ENCODE measurements at regions not wholly inside any gene's neighbourhood (a gene's known extent, or its start where the extent isn't known, plus 50 kb on each side); places are given as distances from the start of the nearest gene placed in this dataset.

GRCh38 chr4:53821179-53821851 is 230.0 kb upstream of the LNX1 start:
- no peak overlapping the region for H3K4me2 ChIP-seq (ENCODE audit: low read length)
- no peak overlapping the region for H3K27ac ChIP-seq (ENCODE audit: low read length)
- no peaks in the 10 kb centered on the region for H3K36me3 ChIP-seq (ENCODE audit: insufficient read depth, low read length)
- H3K4me3 ChIP-seq (ENCODE audit: low read length): no peak overlapping the region
- H3K9ac ChIP-seq (ENCODE audit: low read length): no peak overlapping the region
- H3K27me3 ChIP-seq (ENCODE audit: insufficient read depth, low read depth, low read length): no peaks in the 10 kb centered on the region
- H4K20me1 ChIP-seq (ENCODE audit: insufficient read depth): no peaks in the 10 kb centered on the region
- no peak overlapping the region for H2AFZ ChIP-seq (ENCODE audit: low read depth, low read length)
- no peaks in the 10 kb centered on the region for H3K79me2 ChIP-seq (replicated peaks; ENCODE audit: insufficient read depth, low read length)
- TF ChIP-seq EP300 (conservative IDR thresholded peaks at IDR 0.05; ENCODE audit: poor library complexity, severe bottlenecking) (no peak), REST (IDR thresholded peaks at IDR 0.05; ENCODE audit: borderline replicate concordance) (no peak), POLR2AphosphoS5 (IDR thresholded peaks at IDR 0.05) (no peak), CTCF (IDR thresholded peaks at IDR 0.05; ENCODE audit: poor library complexity, severe bottlenecking) (no peak), MXI1 (conservative IDR thresholded peaks at IDR 0.05; ENCODE audit: poor library complexity, severe bottlenecking) (no peak), TAF1 (IDR thresholded peaks at IDR 0.05; ENCODE audit: low read depth) (no peak), EZH2 (IDR thresholded peaks at IDR 0.05; ENCODE audit: borderline replicate concordance, insufficient read depth, low read length, poor library complexity, severe bottlenecking) (no peak), RAD21 (conservative IDR thresholded peaks at IDR 0.05) (no peak), SMC3 (conservative IDR thresholded peaks at IDR 0.05; ENCODE audit: poor library complexity) (no peak)
- H3K9me2 ChIP-seq (ENCODE audit: insufficient read depth, low read length): no peaks in the 10 kb centered on the region
- H3K9me3 ChIP-seq (ENCODE audit: low read length): no peaks in the 10 kb centered on the region
- no peaks in the 10 kb centered on the region for H3F3A ChIP-seq (ENCODE audit: insufficient read depth, low read length, poor library complexity, severe bottlenecking)

GRCh38 chr4:53818104-53818503 is 226.8 kb upstream of the LNX1 start:
- Histone ChIP-seq H3K9me3 (ENCODE audit: low read length) (no peaks in the 10 kb centered on the region), H3K27ac (ENCODE audit: low read length) (no peak overlapping the region), H3K4me3 (ENCODE audit: low read length) (no peak overlapping the region), H2AFZ (ENCODE audit: low read depth, low read length) (no peak overlapping the region), H3K4me2 (ENCODE audit: low read length) (no peak overlapping the region), H3K36me3 (ENCODE audit: insufficient read depth, low read length) (no peaks in the 10 kb centered on the region), H3K79me2 (replicated peaks; ENCODE audit: insufficient read depth, low read length) (no peaks in the 10 kb centered on the region), H3K9ac (ENCODE audit: low read length) (no peak overlapping the region), H3K9me2 (ENCODE audit: insufficient read depth, low read length) (no peaks in the 10 kb centered on the region), H3F3A (ENCODE audit: insufficient read depth, low read length, poor library complexity, severe bottlenecking) (no peaks in the 10 kb centered on the region), H3K27me3 (ENCODE audit: insufficient read depth, low read depth, low read length) (no peaks in the 10 kb centered on the region), H4K20me1 (ENCODE audit: insufficient read depth) (no peaks in the 10 kb centered on the region)
- TF ChIP-seq TAF1 (IDR thresholded peaks at IDR 0.05; ENCODE audit: low read depth): no peak
- TF ChIP-seq POLR2AphosphoS5 (IDR thresholded peaks at IDR 0.05): peak; percentile 13
